Head of caudate nucleus (tissue), 42 donors: ENCODE measurements at regions not wholly inside any gene's neighbourhood (a gene's known extent, or its start where the extent isn't known, plus 50 kb on each side); places are given as distances from the start of the nearest gene placed in this dataset.
"Not testable (repeated sequence)": the region's sequence is repeated elsewhere in the genome, so short reads cannot be mapped to it uniquely, and the experiment has no call there.

Experiments used
- DNase-seq, 42 donors: peaks; one replicate each; pipeline versions ENCODE4 v3.0.0 to v3.0.0-alpha.2; 2020 to 2021; ENCODE audit warnings: mixed read lengths in 7 of 42
- intact Hi-C: fragments of 100-400 bp; cut with DNase I; formaldehyde crosslinking; loops from one replicate; pipeline ENCODE4 v1.15.0; 2022

DNA sequence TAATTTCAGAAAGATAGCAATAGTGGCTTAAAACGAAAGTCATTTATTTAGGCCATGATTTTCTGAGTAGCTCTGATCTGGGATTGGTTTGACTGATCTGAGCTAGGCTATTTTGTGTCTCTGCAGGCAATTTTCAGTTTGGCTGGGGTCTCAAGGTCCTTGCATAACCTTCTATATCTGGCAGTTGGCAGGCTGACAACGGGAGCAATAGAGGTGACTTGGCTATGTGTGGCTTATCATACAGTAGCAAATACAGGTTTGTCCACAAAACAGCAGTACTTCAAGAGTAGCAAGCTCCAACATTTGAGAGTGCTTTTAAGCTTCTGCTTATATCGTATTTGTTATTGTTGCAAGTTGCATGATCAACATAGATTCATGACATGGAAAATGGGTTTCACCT, 1167.3 kb upstream of the CELF2 start:
- no peak for DNase-seq
- intact Hi-C loops: no loop called here

DNA sequence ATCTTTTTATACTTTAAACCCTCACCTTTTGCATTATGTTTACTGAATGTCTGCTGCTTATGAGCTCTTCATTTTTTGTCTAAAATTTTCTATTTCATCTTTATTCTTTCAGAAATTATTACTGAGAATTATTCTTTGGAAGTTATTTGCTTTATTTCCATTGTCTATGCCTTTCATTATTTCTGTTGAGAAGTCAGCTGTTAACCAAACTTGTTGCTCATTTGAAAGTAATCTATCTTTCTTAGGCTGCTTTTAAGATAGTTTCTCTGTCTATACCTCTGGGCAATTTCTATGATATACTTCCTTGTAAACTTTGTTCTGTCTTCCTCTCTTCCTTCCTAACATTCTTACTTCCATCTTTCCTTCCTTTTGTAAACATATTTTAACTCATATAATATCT, 1165.9 kb upstream of the CELF2 start:
- intact Hi-C loops: no loop called here
- DNase-seq: no peak

DNA sequence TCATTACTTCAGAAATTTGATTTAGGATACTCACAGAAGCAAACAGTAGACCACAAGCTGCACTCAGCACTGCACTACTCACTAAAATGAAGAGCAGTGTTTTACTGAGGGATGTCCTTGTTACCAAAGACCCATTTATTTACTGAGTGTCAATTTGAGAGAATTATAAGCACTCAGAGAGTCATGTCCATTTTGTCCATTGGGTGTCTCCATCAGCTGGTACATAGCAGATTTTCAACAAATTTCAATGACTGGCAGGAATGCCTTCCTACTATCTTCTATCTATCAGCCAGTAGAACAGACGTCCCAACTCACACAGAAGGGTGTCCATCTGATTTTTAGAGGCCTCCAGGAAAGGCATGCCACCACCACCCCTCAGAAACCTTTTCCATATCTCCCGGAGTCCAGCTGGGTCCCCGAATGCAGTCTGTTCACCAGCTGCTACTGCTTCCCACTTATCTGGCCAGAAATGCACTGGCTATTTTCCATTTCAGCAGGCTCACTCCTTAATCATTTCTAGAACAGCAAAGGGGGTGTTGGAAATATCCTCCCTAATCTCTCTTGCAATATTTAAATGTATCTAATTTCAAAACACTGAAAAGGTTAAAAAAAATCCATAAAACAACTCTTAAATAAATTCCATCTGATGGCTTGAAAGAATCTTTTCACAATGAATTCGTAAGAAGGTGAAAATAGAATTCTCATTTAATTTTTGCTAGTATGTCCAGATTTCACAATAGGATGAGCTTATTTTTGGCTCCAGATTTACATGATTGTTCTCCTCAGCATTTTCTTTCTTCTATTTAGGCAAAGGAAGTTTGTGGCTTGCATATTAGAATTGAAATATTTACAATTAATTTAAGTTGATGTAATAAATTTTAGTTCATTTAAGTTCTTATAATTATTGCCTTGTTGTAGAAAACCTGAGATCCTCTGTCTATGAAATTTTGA, 1164.0 kb upstream of the CELF2 start:
- intact Hi-C loops: no loop called here
- no peak for DNase-seq

DNA sequence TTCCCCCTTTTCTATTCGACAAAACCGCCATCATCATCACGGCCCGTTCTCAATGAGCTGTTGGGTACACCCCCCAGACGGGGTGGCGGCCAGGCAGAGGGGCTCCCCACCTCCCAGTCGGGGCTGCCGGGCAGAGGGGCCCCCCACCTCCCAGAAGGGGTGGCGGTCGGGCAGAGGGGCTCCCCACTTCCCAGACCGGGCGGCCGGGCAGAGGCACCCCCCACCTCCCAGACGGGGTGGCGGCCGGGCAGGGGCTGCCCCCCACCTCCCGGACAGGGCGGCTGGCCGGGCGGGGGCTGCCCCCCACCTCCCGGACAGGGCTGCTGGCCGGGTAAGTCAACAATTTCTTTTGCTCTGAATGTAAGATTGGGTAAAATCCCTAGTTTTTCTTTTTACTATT, 1162.2 kb upstream of the CELF2 start:
- intact Hi-C loops, DNase-seq: not testable (repeated sequence)

GRCh38 chr10:9858816-9859215, 1158.9 kb upstream of the CELF2 start:
- peak in 2 of 42 donors; percentile 11 to 18 for DNase-seq
- intact Hi-C loops: no loop called here

DNA sequence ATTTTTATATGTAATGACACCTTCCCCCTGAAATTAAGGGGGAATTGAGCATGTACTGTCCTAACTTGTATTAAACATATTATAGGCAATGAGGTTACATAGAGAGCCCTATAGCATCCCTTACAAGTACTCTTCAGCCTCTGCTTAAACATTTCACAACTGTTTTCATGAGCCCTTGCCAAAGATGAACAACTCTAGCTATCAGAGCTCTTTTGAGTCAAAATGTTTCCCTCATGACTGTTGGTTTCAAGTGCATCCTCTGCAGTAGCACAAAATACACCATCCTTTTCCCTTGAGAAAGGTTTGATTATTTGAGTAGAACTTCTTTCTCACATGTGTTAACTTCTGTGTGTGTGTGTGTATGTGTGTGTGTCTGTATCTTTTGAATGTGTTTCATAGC, 1157.6 kb upstream of the CELF2 start:
- intact Hi-C loops: no loop called here
- DNase-seq: no peak

- no peak for DNase-seq
- intact Hi-C loops: no loop called here
Observed at GRCh38 chr10:9863559-9864121, 1154.0 kb upstream of the CELF2 start.

GRCh38 chr10:9868499-9868898, 1149.2 kb upstream of the CELF2 start:
- no peak for DNase-seq
- intact Hi-C loops: no loop called here

GRCh38 chr10:9869205-9869604, 1148.5 kb upstream of the CELF2 start:
- intact Hi-C loops: no loop called here
- no peak for DNase-seq

- intact Hi-C loops: no loop called here
- DNase-seq: no peak
Observed at GRCh38 chr10:9869606-9870176, 1148.0 kb upstream of the CELF2 start.

GRCh38 chr10:9875353-9875752, 1142.3 kb upstream of the CELF2 start:
- intact Hi-C loops: no loop called here
- no peak for DNase-seq

DNA sequence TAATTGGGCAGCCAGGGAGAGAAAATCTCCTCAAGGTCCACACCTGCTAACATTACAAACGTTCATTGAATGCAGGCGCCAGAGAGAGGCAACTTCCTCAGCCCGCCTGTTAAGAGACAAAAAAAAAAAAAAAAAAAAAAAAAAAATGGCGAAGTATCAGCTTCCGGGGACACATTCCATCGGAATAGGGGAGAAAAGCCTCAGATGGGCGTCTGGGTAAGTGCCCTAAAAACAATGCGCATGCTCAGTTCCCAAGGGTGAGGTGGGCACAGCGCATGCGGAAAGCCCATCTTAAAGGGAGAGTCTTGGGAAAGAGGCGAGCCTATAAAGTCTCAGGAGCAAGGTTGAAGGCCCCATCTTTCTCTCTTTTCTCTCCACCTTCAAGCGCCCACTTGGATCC, 1139.7 kb upstream of the CELF2 start:
- no peak for DNase-seq
- intact Hi-C loops: no loop called here

- intact Hi-C loops: no loop called here
- no peak for DNase-seq
Observed at GRCh38 chr10:9878383-9878782, 1139.3 kb upstream of the CELF2 start.

GRCh38 chr10:9885761-9886160, 1131.9 kb upstream of the CELF2 start:
- no peak for DNase-seq
- intact Hi-C loops: no loop called here

GRCh38 chr10:9886772-9887171, 1130.9 kb upstream of the CELF2 start:
- no peak for DNase-seq
- intact Hi-C loops: no loop called here

DNA sequence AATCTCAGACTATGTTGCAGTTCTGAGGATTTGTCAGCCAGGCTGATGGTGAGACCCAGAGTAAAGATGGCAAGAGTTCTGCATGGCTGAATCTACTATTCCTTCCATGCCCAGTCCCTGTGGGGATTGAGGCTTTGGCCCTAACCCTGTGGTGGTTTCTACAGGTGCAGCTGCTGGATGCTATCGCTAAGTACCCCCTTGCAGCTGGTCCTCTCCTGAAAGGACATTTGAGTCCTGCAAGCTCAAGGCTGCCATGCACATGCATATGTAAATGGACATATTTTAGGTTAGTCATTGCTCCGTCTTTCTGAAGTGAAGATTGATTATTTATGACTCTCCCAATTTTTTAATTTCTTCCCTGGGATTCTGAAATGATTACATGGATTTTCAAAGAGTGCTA, 1122.2 kb upstream of the CELF2 start:
- intact Hi-C loops: no loop called here
- no peak for DNase-seq

DNA sequence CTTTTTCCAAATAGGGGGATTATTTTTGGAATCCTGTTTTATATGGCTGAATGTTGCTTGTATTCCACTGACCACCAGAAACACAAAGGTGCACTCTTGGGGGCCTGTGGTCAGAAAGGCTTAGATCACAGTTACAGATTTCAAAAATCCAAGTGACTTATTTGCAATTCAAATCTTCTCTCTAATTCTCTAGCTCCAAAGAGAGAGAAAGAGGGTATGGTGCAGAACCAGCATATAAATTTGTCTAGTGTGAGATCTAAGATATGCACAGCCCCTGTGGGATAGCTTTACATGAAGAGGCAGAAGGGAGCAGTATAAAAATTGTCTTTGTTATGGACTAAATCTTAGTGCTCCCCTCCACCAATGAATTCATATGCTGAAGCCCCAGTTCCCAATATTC, 1121.7 kb upstream of the CELF2 start:
- DNase-seq: no peak
- intact Hi-C loops: no loop called here

DNA sequence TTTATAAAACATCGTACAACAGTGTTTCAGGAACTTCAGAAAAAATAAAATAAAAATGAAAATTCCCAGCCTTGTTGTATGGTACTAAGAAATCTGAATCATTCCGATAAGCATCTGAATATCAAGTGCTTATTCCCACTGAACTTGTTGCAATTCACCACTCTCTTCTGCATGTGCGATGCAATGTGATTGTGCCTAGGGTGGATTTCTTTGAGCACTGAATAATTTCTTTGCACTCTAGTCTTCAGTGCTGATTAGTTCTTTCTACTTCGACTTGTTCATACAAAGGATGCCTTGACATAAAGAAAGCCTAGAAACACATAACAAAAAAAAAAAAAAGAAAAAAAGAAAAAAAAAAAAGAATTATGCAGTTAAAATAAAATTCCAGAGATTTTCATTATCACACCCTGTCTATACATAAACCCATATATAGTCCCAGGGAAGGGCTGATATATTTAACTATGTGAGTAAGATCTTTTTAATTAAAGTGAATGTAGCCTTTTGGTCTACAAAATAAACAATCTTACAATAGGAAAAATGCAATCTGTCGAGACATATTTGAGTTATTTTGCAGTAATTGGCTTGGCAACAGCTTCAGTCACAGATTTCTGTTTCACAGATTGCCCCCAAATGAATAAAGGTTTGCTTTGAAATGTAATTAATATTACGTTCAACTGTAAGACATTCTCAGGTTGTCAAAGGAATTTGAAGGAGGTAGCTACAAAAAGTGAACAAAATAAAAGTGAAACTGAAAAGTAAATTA, 1118.9 kb upstream of the CELF2 start:
- intact Hi-C loops: no loop called here
- no peak for DNase-seq

DNA sequence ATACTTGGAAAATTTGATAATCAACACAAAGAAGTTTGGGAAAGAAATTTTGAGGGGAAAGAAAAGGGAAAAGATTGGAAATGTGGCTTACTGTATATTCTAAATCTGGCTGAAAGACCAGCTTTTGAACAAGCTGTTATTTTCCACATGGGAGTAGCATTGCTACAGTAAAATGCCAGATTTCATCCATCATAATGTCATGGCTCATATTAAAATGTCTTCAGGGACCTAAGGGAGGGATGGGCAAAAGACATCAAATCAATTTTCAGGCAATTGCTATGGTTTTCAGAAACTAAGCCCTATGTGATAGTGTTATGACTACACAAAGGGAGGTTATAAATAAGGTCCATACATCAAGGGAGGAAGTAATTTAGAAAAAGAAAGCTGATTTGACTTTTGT, 1116.9 kb upstream of the CELF2 start:
- intact Hi-C loops: no loop called here

GRCh38 chr10:9901971-9902370, 1115.7 kb upstream of the CELF2 start:
- intact Hi-C loops: no loop called here

More for the DNA sequence above, 1116.9 kb upstream of the CELF2 start:
- DNase-seq: no peak

More at GRCh38 chr10:9901971-9902370, 1115.7 kb upstream of the CELF2 start:
- DNase-seq: no peak
